ENCODE measurements at regions not wholly inside any gene's neighbourhood (a gene's known extent, or its start where the extent isn't known, plus 50 kb on each side); places are given as distances from the start of the nearest gene placed in this dataset.
"Not testable (repeated sequence)": the region's sequence is repeated elsewhere in the genome, so short reads cannot be mapped to it uniquely, and the experiment has no call there.

- no peak for DNase-seq (ENCODE audit: low spot score)
These were observed 208.0 kb upstream of the EXOC2 start for GRCh38 chr6:900716-901605.

GRCh38 chr6:897528-898207 is 204.7 kb upstream of the EXOC2 start:
- no peak for DNase-seq (ENCODE audit: low spot score)

GRCh38 chr6:894274-894673 is 201.3 kb upstream of the EXOC2 start:
- DNase-seq (ENCODE audit: low spot score): no peak

GRCh38 chr6:890995-891394 is 198.1 kb upstream of the EXOC2 start:
- DNase-seq (ENCODE audit: low spot score): no peak

GRCh38 chr6:890201-890600 is 197.3 kb upstream of the EXOC2 start:
- DNase-seq (ENCODE audit: low spot score): no peak

GRCh38 chr6:887583-888235 is 194.8 kb upstream of the EXOC2 start:
- DNase-seq (ENCODE audit: low spot score): no peak

GRCh38 chr6:886116-886515 is 193.2 kb upstream of the EXOC2 start:
- DNase-seq (ENCODE audit: low spot score): not testable (repeated sequence)

- DNase-seq (ENCODE audit: low spot score): no peak
These were observed 192.2 kb upstream of the EXOC2 start for GRCh38 chr6:885051-885590.

GRCh38 chr6:884570-884969 is 191.6 kb upstream of the EXOC2 start:
- no peak for DNase-seq (ENCODE audit: low spot score)

- DNase-seq (ENCODE audit: low spot score): no peak
These were observed 189.2 kb upstream of the EXOC2 start for GRCh38 chr6:882084-882598.

- no peak for DNase-seq (ENCODE audit: low spot score)
These were observed 185.2 kb upstream of the EXOC2 start for GRCh38 chr6:878179-878578.

- DNase-seq (ENCODE audit: low spot score): no peak
These were observed 182.1 kb upstream of the EXOC2 start for GRCh38 chr6:875012-875411.

GRCh38 chr6:872570-873125 is 179.7 kb upstream of the EXOC2 start:
- no peak for DNase-seq (ENCODE audit: low spot score)

- no peak for DNase-seq (ENCODE audit: low spot score)
These were observed 178.6 kb upstream of the EXOC2 start for GRCh38 chr6:871503-871902.

- DNase-seq (ENCODE audit: low spot score): no peak
These were observed 177.2 kb upstream of the EXOC2 start for GRCh38 chr6:870096-870495.

- no peak for DNase-seq (ENCODE audit: low spot score)
These were observed 175.3 kb upstream of the EXOC2 start for GRCh38 chr6:868201-868600.

GRCh38 chr6:867378-867777 is 174.4 kb upstream of the EXOC2 start:
- DNase-seq (ENCODE audit: low spot score): no peak

- DNase-seq (ENCODE audit: low spot score): no peak
These were observed 173.4 kb upstream of the EXOC2 start for GRCh38 chr6:866316-866715.

- DNase-seq (ENCODE audit: low spot score): no peak
These were observed 172.9 kb upstream of the EXOC2 start for GRCh38 chr6:865846-866245.

- DNase-seq (ENCODE audit: low spot score): no peak
These were observed 170.9 kb upstream of the EXOC2 start for GRCh38 chr6:863831-864230.

- DNase-seq (ENCODE audit: low spot score): not testable (repeated sequence)
These were observed 170.2 kb upstream of the EXOC2 start for GRCh38 chr6:863127-863526.

- DNase-seq (ENCODE audit: low spot score): no peak
These were observed 167.0 kb upstream of the EXOC2 start for GRCh38 chr6:859936-860335.

Measured in globus pallidus (tissue), 1 donor.